GM12878 (cell line): ENCODE measurements at regions not wholly inside any gene's neighbourhood (a gene's known extent, or its start where the extent isn't known, plus 50 kb on each side); places are given as distances from the start of the nearest gene placed in this dataset.

Experiments used
- ATAC-seq: fragments of 200-7000 bp; cut with Tn5 transposase; 3 replicates; pipeline ENCODE4 v1.9.1; 2020; ENCODE audit warnings: mild to moderate bottlenecking, moderate library complexity
- BruUV-seq: library from RNA; stranded (reverse); fragments of 400-500 nt; replicated peaks from 2 replicates; lab custom pipeline; 2021; lab: Mats Ljungman, UMichigan
- CTCF ChIA-PET: fragments of 300-600 bp; sonication (Branson Sonifier 250); formaldehyde crosslinking; extraction: SDS; loops from one replicate; lab custom pipeline; 2021; ENCODE audit warnings: inconsistent platforms; lab: Yijun Ruan, JAX
- POLR2A ChIA-PET: fragments of 350-600 bp; formaldehyde crosslinking; extraction: SDS; loops from one replicate; lab custom pipeline; 2021; ENCODE audit warnings: inconsistent platforms; lab: Charles Lee
- RAD21 ChIA-PET: fragments of 300-600 bp; sonication (Branson Sonifier 250); formaldehyde crosslinking; loops from one replicate; lab custom pipeline; 2023; ENCODE audit warnings: antibody characterized with exemption; ENCODE audit not compliant: unreplicated experiment; lab: Charles Lee
- SMC1A ChIA-PET: fragments of 300-600 bp; sonication (Branson Sonifier 250); formaldehyde crosslinking; loops from one replicate; lab custom pipeline; 2023; ENCODE audit not compliant: unreplicated experiment, uncharacterized antibody; lab: Charles Lee
- DNase-seq: peaks from one replicate; pipeline ENCODE4 v3.0.0-alpha.2; 2011; ENCODE audit warnings: low read depth, low spot score
- FAIRE-seq: peaks from 3 replicates; lab custom pipeline; 2011; peaks lifted over from hg19 to GRCh38; lab: Jason Lieb, UNC
- H2AFZ ChIP-seq: 2 replicates; pipeline ENCODE4 v1.6.0; 2011; ENCODE audit warnings: low read depth, low read length, control low read depth; ENCODE audit not compliant: control insufficient read depth
- H3K27ac ChIP-seq: 2 replicates; pipeline ENCODE4 v1.5.1; 2011; ENCODE audit warnings: control low read depth; ENCODE audit not compliant: control insufficient read depth, insufficient read depth
- H3K27me3 ChIP-seq, 2 experiments: replicated peaks in 1 of 2; 2 replicates each; pipeline versions ENCODE4 v1.6.0 to v1.6.1; 2011; ENCODE audit warnings: low read length in 1 of 2; ENCODE audit not compliant: control insufficient read depth in 2 of 2, insufficient read depth in 2 of 2
- H3K36me3 ChIP-seq, 2 experiments: 2 replicates each; pipeline ENCODE4 v1.5.1; 2011; ENCODE audit warnings: low read length in 1 of 2; ENCODE audit not compliant: control insufficient read depth in 2 of 2, insufficient read depth in 2 of 2
- H3K4me1 ChIP-seq: 2 replicates; pipeline ENCODE4 v1.6.1; 2011; ENCODE audit warnings: mild to moderate bottlenecking, low read length, moderate library complexity, mixed read lengths; ENCODE audit not compliant: control insufficient read depth, insufficient read depth
- H3K4me2 ChIP-seq: 2 replicates; pipeline ENCODE4 v1.6.0; 2011; ENCODE audit warnings: control low read depth; ENCODE audit not compliant: control insufficient read depth, insufficient read depth
- H3K4me3 ChIP-seq: fragments of 200-600 bp; sonication (generic); 2 replicates; pipeline ENCODE4 v1.5.1; 2016
- H3K79me2 ChIP-seq: 2 replicates; pipeline ENCODE4 v1.6.0; 2011; ENCODE audit warnings: low read length; ENCODE audit not compliant: control insufficient read depth, insufficient read depth
- H3K9ac ChIP-seq: 2 replicates; pipeline ENCODE4 v1.8.0; 2011; ENCODE audit warnings: low read length, control low read depth, mixed read lengths; ENCODE audit not compliant: control insufficient read depth, insufficient read depth
- H3K9me3 ChIP-seq: replicated peaks from 3 replicates; pipeline ENCODE4 v1.5.1; 2011; ENCODE audit warnings: mild to moderate bottlenecking, low read length; ENCODE audit not compliant: control insufficient read depth, insufficient read depth
- H4K20me1 ChIP-seq: 2 replicates; pipeline ENCODE4 v1.6.0; 2011; ENCODE audit not compliant: control insufficient read depth, insufficient read depth
- ATF7 ChIP-seq: fragments of 450-650 bp; IDR thresholded peaks from 2 replicates; pipeline ENCODE4 v1.6.1; 2016; ENCODE audit warnings: low read depth, mild to moderate bottlenecking
- CBX3 ChIP-seq: fragments of 200-600 bp; sonication (generic); IDR thresholded peaks from 2 replicates; pipeline ENCODE4 v1.6.1; 2016; ENCODE audit warnings: low read depth, borderline replicate concordance
- IKZF2 ChIP-seq, 2 experiments: fragments of 450-650 bp; IDR thresholded peaks; 2 replicates each; pipeline ENCODE4 v1.6.1; 2017; ENCODE audit warnings: mild to moderate bottlenecking in 2 of 2, moderate library complexity in 2 of 2
- NFIC ChIP-seq: IDR thresholded peaks from 2 replicates; pipeline ENCODE4 v1.6.1; 2012; ENCODE audit warnings: low read depth, mild to moderate bottlenecking, inconsistent platforms, low read length, moderate library complexity
- NFXL1 ChIP-seq: fragments of 450-650 bp; IDR thresholded peaks from 2 replicates; pipeline ENCODE4 v1.6.1; 2017; ENCODE audit warnings: antibody characterized with exemption, mild to moderate bottlenecking, borderline replicate concordance
- NR2C2 ChIP-seq: IDR thresholded peaks from 2 replicates; pipeline ENCODE4 v1.6.1; 2011; ENCODE audit warnings: borderline replicate concordance, low read depth; ENCODE audit not compliant: control insufficient read depth, insufficient read length
- RELA ChIP-seq: fragments of 450-650 bp; IDR thresholded peaks from 2 replicates; pipeline ENCODE4 v1.8.0; 2014; ENCODE audit warnings: borderline replicate concordance; ENCODE audit not compliant: partially characterized antibody
- ZSCAN29 ChIP-seq: fragments of 450-650 bp; IDR thresholded peaks from 2 replicates; pipeline ENCODE4 v1.6.1; 2017; ENCODE audit warnings: mild to moderate bottlenecking, moderate library complexity
- WGBS: methylation state at CpG from one replicate; pipeline ENCODE4 v1.1.6; 2016; ENCODE audit warnings: low lambda C conversion rate; ENCODE audit not compliant: insufficient replicate concordance, insufficient coverage; ENCODE audit errors: missing lambda C conversion rate; 5-methylcytosine and 5-hydroxymethylcytosine counted together
- in situ Hi-C: fragments of 300-500 bp; cut with MboI; formaldehyde crosslinking; loops from 9 replicates; pipeline ENCODE4 v1.14.3; 2018; ENCODE audit warnings: mixed read lengths
- intact Hi-C: fragments of 100-400 bp; cut with micrococcal nuclease; formaldehyde crosslinking; loops from one replicate; pipeline ENCODE4 v1.14.2; 2022; ENCODE audit not compliant: unreplicated experiment
- TF ChIP-seq, protein P1 (sequence below): IDR thresholded peaks from 2 replicates; pipeline ENCODE4 v1.6.1; 2011; ENCODE audit warnings: low read depth, low read length, improper control_type of control experiment, borderline replicate concordance

DNA sequence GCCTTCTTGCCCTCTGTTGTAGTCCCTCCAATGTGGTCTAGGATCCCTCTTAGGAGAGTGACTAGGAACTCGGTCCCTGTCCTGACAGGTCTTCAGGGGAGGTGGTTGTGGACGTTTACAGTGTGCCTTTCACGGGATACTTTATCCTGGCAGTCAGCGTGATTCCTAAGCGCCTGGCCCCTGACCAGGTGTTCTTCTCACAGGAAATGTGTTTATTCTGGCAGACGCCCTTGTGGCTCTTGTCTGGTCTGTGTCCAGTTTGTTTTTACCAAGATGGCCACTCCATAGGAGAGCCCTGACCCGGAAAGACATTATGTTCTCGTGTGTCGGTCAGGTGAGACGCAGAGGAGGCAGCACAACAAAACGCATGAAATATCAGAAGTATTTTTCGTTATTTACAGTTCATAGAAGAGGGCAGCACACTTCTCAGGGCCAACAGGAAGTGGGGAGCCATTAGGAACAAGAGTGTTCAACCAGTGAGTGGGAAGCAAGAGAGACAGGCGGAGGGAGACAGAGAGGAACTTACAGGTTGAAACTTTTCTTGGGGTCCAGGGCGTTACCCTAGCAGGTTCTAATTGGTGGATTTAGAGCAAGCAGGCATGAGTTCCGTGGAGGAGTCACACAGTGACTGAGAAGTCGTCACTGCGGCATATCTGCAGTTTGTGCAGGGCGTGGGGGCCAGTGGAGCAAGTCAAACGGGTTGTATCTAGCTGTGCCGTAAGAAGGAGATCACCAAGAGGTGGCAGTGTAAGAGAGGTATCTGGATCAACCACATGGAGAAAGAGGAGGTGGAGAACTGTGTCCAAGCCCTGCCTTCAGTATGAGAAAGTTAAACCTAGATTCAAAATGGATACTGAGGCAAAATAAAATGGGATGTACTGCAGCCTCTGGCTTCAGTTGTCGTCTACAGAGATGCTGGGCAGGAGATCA lies 412.9 kb downstream of the ZSWIM6 start:
- Histone ChIP-seq H4K20me1 (no peaks in the 10 kb centered on the region), H3K79me2 (no peaks in the 10 kb centered on the region), H3K27ac (no peak overlapping the region), H3K9ac (no peak overlapping the region), H3K4me3 (no peak overlapping the region), H3K27me3 (0 out of 4 replicates have a peak, but pooled peaks cover 0 to 1% of the 10 kb centered on the region in 2 experiments), H2AFZ (no peak overlapping the region), H3K4me1 (no peaks in the 10 kb centered on the region), H3K36me3 (no peaks in the 10 kb centered on the region), H3K4me2 (no peak overlapping the region), H3K9me3 (no peaks in the 10 kb centered on the region)
- no peak for TF ChIP-seq RELA
- TF ChIP-seq NFXL1: no peak
- TF ChIP-seq ZSCAN29: no peak
- no peak for TF ChIP-seq IKZF2 (IDR thresholded peaks at IDR 0.05)
- no peak for TF ChIP-seq NFIC
- TF ChIP-seq, protein P1, sequence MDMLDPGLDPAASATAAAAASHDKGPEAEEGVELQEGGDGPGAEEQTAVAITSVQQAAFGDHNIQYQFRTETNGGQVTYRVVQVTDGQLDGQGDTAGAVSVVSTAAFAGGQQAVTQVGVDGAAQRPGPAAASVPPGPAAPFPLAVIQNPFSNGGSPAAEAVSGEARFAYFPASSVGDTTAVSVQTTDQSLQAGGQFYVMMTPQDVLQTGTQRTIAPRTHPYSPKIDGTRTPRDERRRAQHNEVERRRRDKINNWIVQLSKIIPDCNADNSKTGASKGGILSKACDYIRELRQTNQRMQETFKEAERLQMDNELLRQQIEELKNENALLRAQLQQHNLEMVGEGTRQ: no peak
- no peak for TF ChIP-seq ATF7
- TF ChIP-seq NR2C2: no peak
- no peak for TF ChIP-seq CBX3
- no peak for FAIRE-seq
- no peak for DNase-seq
- RAD21 ChIA-PET: no interaction called here
- CTCF ChIA-PET: no interaction called here
- POLR2A ChIA-PET: no interaction called here
- in situ Hi-C loops (no loop called here), intact Hi-C loops (no loop called here)
- SMC1A ChIA-PET: no interaction called here
- no peak for ATAC-seq
- 46% methylated on average over 21 of the region's 21 CpGs for WGBS
- BruUV-seq: no TSS peak
